B cell (primary cell): ENCODE measurements at regions not wholly inside any gene's neighbourhood (a gene's known extent, or its start where the extent isn't known, plus 50 kb on each side); places are given as distances from the start of the nearest gene placed in this dataset.

Source experiments
- ATAC-seq: fragments of 200-7000 bp; cut with Tn5 transposase; one replicate; pipeline ENCODE4 v1.10.0; 2021; ENCODE audit warnings: low read depth, mild to moderate bottlenecking, moderate number of reproducible peaks, moderate library complexity
- CTCF ChIA-PET: fragments of 350-600 bp; sonication (Branson Sonifier 250); formaldehyde crosslinking; loops from one replicate; lab custom pipeline; 2021; ENCODE audit warnings: antibody characterized with exemption, inconsistent platforms; lab: Charles Lee
- POLR2A ChIA-PET: fragments of 350-600 bp; sonication (Branson Sonifier 250); formaldehyde crosslinking; loops from one replicate; lab custom pipeline; 2021; ENCODE audit warnings: antibody characterized with exemption; lab: Charles Lee
- DNase-seq: peaks from one replicate; pipeline ENCODE4 v3.0.0; 2013
- H2AFZ ChIP-seq: 2 replicates; pipeline ENCODE4 v1.6.1; 2012; ENCODE audit warnings: mild to moderate bottlenecking, low read depth, low read length; ENCODE audit not compliant: insufficient read depth, poor library complexity, severe bottlenecking
- H3K27ac ChIP-seq, 2 donors: 1 replicate in 1 of 2; 2 replicates in 1 of 2; pipeline ENCODE4 v1.5.1; 2012 to 2013; ENCODE audit warnings: low read length in 2 of 2, mild to moderate bottlenecking in 2 of 2, moderate library complexity in 1 of 2
- H3K27me3 ChIP-seq, 4 experiments: fragments of 200-600 bp in 1 of 4; sonication (generic) in 1 of 4; replicated peaks in 1 of 4; 1 replicate in 2 of 4; 2 replicates in 2 of 4; pipeline versions ENCODE4 v1.6.1 to v1.7.0; 2013 to 2016; ENCODE audit warnings: low read length in 3 of 4, mild to moderate bottlenecking in 2 of 4, mixed read lengths in 1 of 4, moderate library complexity in 1 of 4; ENCODE audit not compliant: insufficient read depth in 4 of 4, control insufficient read depth in 3 of 4; ENCODE audit errors: control extremely low read depth in 1 of 4
- H3K36me3 ChIP-seq, 2 experiments: replicated peaks in 1 of 2; 1 replicate in 1 of 2; 2 replicates in 1 of 2; pipeline versions ENCODE4 v1.6.1 to v1.7.1; 2013; ENCODE audit warnings: low read length in 1 of 2; ENCODE audit not compliant: insufficient read depth in 2 of 2, control insufficient read depth in 1 of 2; ENCODE audit errors: control extremely low read depth in 1 of 2, extremely low read depth in 1 of 2
- H3K4me1 ChIP-seq, 2 donors: fragments of 200-600 bp in 1 of 2; sonication (generic) in 1 of 2; 1 replicate in 1 of 2; 2 replicates in 1 of 2; pipeline versions ENCODE4 v1.5.1 to v1.6.1; 2013 to 2017; ENCODE audit warnings: low read length in 2 of 2; ENCODE audit not compliant: control insufficient read depth in 2 of 2, insufficient read depth in 2 of 2
- H3K4me2 ChIP-seq: replicated peaks from 2 replicates; pipeline ENCODE3; 2012; ENCODE audit warnings: mild to moderate bottlenecking, low read depth, low read length; ENCODE audit not compliant: poor library complexity, severe bottlenecking
- H3K4me3 ChIP-seq, 5 experiments: fragments of 200-600 bp in 1 of 5; sonication (generic) in 1 of 5; 1 replicate in 3 of 5; 2 replicates in 2 of 5; pipeline versions ENCODE4 v1.5.1 to v1.7.0; 2011 to 2016; ENCODE audit warnings: low read length in 4 of 5, mild to moderate bottlenecking in 4 of 5, low read depth in 2 of 5, control low read depth in 1 of 5, moderate library complexity in 1 of 5; ENCODE audit not compliant: insufficient read depth in 1 of 5; ENCODE audit errors: control extremely low read depth in 1 of 5, extremely low read depth in 1 of 5
- H3K79me2 ChIP-seq: fragments of 200-600 bp; sonication (generic); one replicate; pipeline ENCODE4 v1.6.0; 2016; ENCODE audit warnings: low read length; ENCODE audit not compliant: control insufficient read depth, insufficient read depth
- H3K9ac ChIP-seq: fragments of 200-600 bp; sonication (generic); 2 replicates; pipeline ENCODE4 v1.6.1; 2017; ENCODE audit warnings: mild to moderate bottlenecking, low read length, moderate library complexity
- H3K9me3 ChIP-seq, 3 donors: one replicate each; pipeline versions ENCODE4 v1.6.1 to v1.7.1; 2013; ENCODE audit warnings: low read length in 2 of 3; ENCODE audit not compliant: control insufficient read depth in 2 of 3, insufficient read depth in 1 of 3; ENCODE audit errors: control extremely low read depth in 1 of 3
- H4K20me1 ChIP-seq: 2 replicates; pipeline ENCODE4 v1.6.0; 2012; ENCODE audit warnings: mild to moderate bottlenecking, low read length; ENCODE audit not compliant: insufficient read depth, control insufficient read depth, poor library complexity, severe bottlenecking
- H3K27ac Mint-ChIP-seq: one replicate; pipeline ENCODE4 v1.8.0; 2021; ENCODE audit warnings: mixed read lengths
- H3K27me3 Mint-ChIP-seq: one replicate; pipeline ENCODE4 v1.8.0; 2021; ENCODE audit warnings: mixed read lengths
- H3K4me1 Mint-ChIP-seq: one replicate; pipeline ENCODE4 v1.8.0; 2021; ENCODE audit warnings: mixed read lengths
- H3K4me3 Mint-ChIP-seq: one replicate; pipeline ENCODE4 v1.8.0; 2021; ENCODE audit warnings: mixed read lengths
- H3K9me3 Mint-ChIP-seq: one replicate; pipeline ENCODE4 v1.8.0; 2022; ENCODE audit warnings: mixed read lengths; ENCODE audit not compliant: insufficient read depth
- EZH2 ChIP-seq: IDR thresholded peaks from 2 replicates; pipeline ENCODE4 v1.6.1; 2012; ENCODE audit warnings: borderline replicate concordance, low read depth, mild to moderate bottlenecking, moderate library complexity, low read length; ENCODE audit not compliant: insufficient read depth, poor library complexity, severe bottlenecking
- WGBS: methylation state at CpG from one replicate; pipeline ENCODE4 v1.1.5; 2013; ENCODE audit warnings: missing lambda C conversion rate; ENCODE audit not compliant: insufficient coverage; 5-methylcytosine and 5-hydroxymethylcytosine counted together
- intact Hi-C: fragments of 100-400 bp; cut with micrococcal nuclease; formaldehyde crosslinking; loops from one replicate; pipeline ENCODE4 v1.10.0; 2022
- TF ChIP-seq, protein P1 (sequence below): fragments of 200-600 bp; IDR thresholded peaks from one replicate; pipeline ENCODE4 v1.8.0; 2022; ENCODE audit warnings: antibody characterized with exemption, mild to moderate bottlenecking

DNA sequence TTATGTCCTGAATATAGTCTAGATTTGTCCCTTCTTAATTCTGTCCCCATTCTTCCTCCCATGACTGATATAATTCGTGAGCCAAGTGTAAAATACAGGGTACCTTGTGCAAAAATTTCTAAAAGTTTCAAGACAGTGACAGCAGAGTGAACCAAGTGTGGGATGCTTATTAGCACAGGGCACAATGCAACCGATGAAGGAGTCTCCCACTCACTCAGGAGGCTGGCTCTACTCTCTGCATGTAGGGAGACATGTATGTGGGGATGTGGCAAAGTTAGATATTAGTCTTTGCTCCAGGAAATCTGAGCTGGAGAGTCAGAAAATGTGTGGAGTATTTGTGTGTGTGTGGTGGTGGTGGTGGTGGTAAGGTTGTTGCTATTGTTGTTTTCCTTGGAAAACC lies 305.9 kb downstream of the CHL1 start:
- Histone ChIP-seq H3K4me2 (no peak overlapping the region), H3K9ac (no peak overlapping the region), H3K9me3 (no peaks in the 10 kb centered on the region), H3K79me2 (no peaks in the 10 kb centered on the region), H2AFZ (no peak overlapping the region), H3K36me3 (no peaks in the 10 kb centered on the region), H3K4me1 (no peaks in the 10 kb centered on the region), H3K27me3 (no peaks in the 10 kb centered on the region), H4K20me1 (no peaks in the 10 kb centered on the region), H3K4me3 (no peak overlapping the region), H3K27ac (no peak overlapping the region)
- ChIA-PET CTCF (no interaction called here), POLR2A (no interaction called here)
- no peak for DNase-seq
- no peaks in the 10 kb centered on the region for H3K27me3 Mint-ChIP-seq
- no peak overlapping the region for H3K27ac Mint-ChIP-seq
- H3K4me3 Mint-ChIP-seq = no peak overlapping the region
- H3K9me3 Mint-ChIP-seq = no peaks in the 10 kb centered on the region
- no peaks in the 10 kb centered on the region for H3K4me1 Mint-ChIP-seq
- 100% methylated on average over 1 of the region's 2 CpGs for WGBS
- intact Hi-C loops = no loop called here
- no peak for ATAC-seq
- TF ChIP-seq, protein P1, sequence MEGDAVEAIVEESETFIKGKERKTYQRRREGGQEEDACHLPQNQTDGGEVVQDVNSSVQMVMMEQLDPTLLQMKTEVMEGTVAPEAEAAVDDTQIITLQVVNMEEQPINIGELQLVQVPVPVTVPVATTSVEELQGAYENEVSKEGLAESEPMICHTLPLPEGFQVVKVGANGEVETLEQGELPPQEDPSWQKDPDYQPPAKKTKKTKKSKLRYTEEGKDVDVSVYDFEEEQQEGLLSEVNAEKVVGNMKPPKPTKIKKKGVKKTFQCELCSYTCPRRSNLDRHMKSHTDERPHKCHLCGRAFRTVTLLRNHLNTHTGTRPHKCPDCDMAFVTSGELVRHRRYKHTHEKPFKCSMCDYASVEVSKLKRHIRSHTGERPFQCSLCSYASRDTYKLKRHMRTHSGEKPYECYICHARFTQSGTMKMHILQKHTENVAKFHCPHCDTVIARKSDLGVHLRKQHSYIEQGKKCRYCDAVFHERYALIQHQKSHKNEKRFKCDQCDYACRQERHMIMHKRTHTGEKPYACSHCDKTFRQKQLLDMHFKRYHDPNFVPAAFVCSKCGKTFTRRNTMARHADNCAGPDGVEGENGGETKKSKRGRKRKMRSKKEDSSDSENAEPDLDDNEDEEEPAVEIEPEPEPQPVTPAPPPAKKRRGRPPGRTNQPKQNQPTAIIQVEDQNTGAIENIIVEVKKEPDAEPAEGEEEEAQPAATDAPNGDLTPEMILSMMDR = no peak
- no peak for TF ChIP-seq EZH2

DNA sequence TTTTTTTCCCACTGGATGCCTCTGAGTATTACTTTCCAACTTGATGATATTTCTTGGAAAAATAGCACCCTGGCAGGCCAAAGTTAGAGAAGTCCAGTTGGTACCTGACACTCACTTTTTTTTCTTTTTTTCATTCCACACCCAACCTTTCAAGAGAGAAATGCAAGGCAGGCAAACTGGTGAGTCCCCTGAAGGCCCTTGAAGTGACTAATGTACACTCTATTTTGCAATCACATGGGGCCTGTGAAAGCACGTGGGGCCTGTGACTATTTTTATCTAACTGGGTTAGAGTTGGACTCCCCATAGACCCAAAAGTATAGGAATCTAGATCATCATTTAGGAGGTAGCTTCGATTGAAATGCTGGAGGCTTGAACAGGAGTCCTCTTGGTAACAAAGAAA lies 316.7 kb downstream of the CHL1 start:
- Histone ChIP-seq H2AFZ (no peak overlapping the region), H3K27me3 (no peaks in the 10 kb centered on the region), H4K20me1 (no peaks in the 10 kb centered on the region), H3K27ac (no peak overlapping the region), H3K4me1 (no peaks in the 10 kb centered on the region), H3K4me3 (no peak overlapping the region), H3K4me2 (no peak overlapping the region), H3K9ac (no peak overlapping the region), H3K9me3 (no peaks in the 10 kb centered on the region), H3K79me2 (no peaks in the 10 kb centered on the region), H3K36me3 (no peaks in the 10 kb centered on the region)
- TF ChIP-seq, protein P1 = no peak
- no peak for TF ChIP-seq EZH2
- no peak overlapping the region for H3K4me3 Mint-ChIP-seq
- H3K9me3 Mint-ChIP-seq = peaks cover 6% of the 10 kb centered on the region
- DNase-seq (no peak), ATAC-seq (no peak)
- POLR2A ChIA-PET = no interaction called here
- no CpG with 5 or more reads among the region's 2 CpGs for WGBS
- CTCF ChIA-PET = no interaction called here
- peaks cover 3% of the 10 kb centered on the region for H3K27me3 Mint-ChIP-seq
- H3K27ac Mint-ChIP-seq = no peak overlapping the region
- intact Hi-C loops = no loop called here
- no peaks in the 10 kb centered on the region for H3K4me1 Mint-ChIP-seq
